GM12878 (cell line): ENCODE measurements at regions not wholly inside any gene's neighbourhood (a gene's known extent, or its start where the extent isn't known, plus 50 kb on each side); places are given as distances from the start of the nearest gene placed in this dataset.

Experiments used
- CBX5 ChIP-seq: sonication (generic); IDR thresholded peaks from 2 replicates; pipeline ENCODE4 v1.6.1; 2016; ENCODE audit warnings: low read depth, moderate library complexity, mild to moderate bottlenecking, inconsistent platforms
- CREM ChIP-seq: IDR thresholded peaks from 2 replicates; pipeline ENCODE4 v1.6.1; 2014; ENCODE audit warnings: antibody characterized with exemption, low read depth
- CTCF ChIP-seq, 3 experiments: IDR thresholded peaks in 2 of 3; conservative IDR thresholded peaks in 1 of 3; 2 replicates each; pipeline ENCODE4 v1.5.1; 2011; ENCODE audit warnings: low read depth in 3 of 3, low read length in 3 of 3, mild to moderate bottlenecking in 3 of 3, control low read depth in 2 of 3, moderate library complexity in 2 of 3, inconsistent platforms in 1 of 3, mixed read lengths in 1 of 3; ENCODE audit not compliant: control insufficient read depth in 2 of 3, insufficient read depth in 1 of 3; ENCODE audit errors: extremely low read depth in 1 of 3
- EZH2 ChIP-seq: IDR thresholded peaks from 2 replicates; pipeline ENCODE4 v1.6.1; 2012; ENCODE audit warnings: low read depth, mild to moderate bottlenecking, control low read depth, inconsistent platforms, low read length, borderline replicate concordance; ENCODE audit not compliant: control insufficient read depth
- GABPA ChIP-seq: IDR thresholded peaks from 2 replicates; pipeline ENCODE4 v1.6.1; 2014; ENCODE audit warnings: antibody characterized with exemption, low read depth, mild to moderate bottlenecking, inconsistent platforms
- IRF4 ChIP-seq: IDR thresholded peaks from 2 replicates; pipeline ENCODE4 v1.6.1; 2011; ENCODE audit warnings: low read depth, low read length
- JUND ChIP-seq: IDR thresholded peaks from 2 replicates; pipeline ENCODE4 v1.6.1; 2012; ENCODE audit warnings: low read depth, mild to moderate bottlenecking, low read length, improper control_type of control experiment, moderate library complexity
- POLR2A ChIP-seq: IDR thresholded peaks from 2 replicates; pipeline ENCODE4 v1.6.1; 2011; ENCODE audit warnings: low read depth, mild to moderate bottlenecking, low read length
- REST ChIP-seq: IDR thresholded peaks from 2 replicates; pipeline ENCODE4 v1.6.1; 2012; ENCODE audit warnings: mild to moderate bottlenecking, low read depth, low read length
- SUZ12 ChIP-seq: fragments of 200-600 bp; sonication (generic); IDR thresholded peaks from one replicate; pipeline ENCODE4 v1.6.1; 2018; ENCODE audit warnings: antibody characterized with exemption, mild to moderate bottlenecking; ENCODE audit not compliant: unreplicated experiment
- TCF3 ChIP-seq: IDR thresholded peaks from 2 replicates; pipeline ENCODE4 v1.6.1; 2012; ENCODE audit warnings: low read depth, mild to moderate bottlenecking, low read length, borderline replicate concordance; ENCODE audit not compliant: insufficient read depth
- ZBTB11 ChIP-seq: fragments of 450-650 bp; formaldehyde crosslinking; IDR thresholded peaks from 2 replicates; pipeline ENCODE4 v1.5.0; 2022; ENCODE audit warnings: mild to moderate bottlenecking, missing genetic modification characterization
- ZNF24 ChIP-seq: fragments of 450-650 bp; IDR thresholded peaks from 2 replicates; pipeline ENCODE4 v1.6.1; 2017; ENCODE audit warnings: antibody characterized with exemption, mild to moderate bottlenecking
- TF ChIP-seq, protein P1 (sequence below): fragments of 450-650 bp; formaldehyde crosslinking; IDR thresholded peaks from 2 replicates; pipeline ENCODE4 v1.4.0; 2022; ENCODE audit warnings: mild to moderate bottlenecking, moderate library complexity

DNA sequence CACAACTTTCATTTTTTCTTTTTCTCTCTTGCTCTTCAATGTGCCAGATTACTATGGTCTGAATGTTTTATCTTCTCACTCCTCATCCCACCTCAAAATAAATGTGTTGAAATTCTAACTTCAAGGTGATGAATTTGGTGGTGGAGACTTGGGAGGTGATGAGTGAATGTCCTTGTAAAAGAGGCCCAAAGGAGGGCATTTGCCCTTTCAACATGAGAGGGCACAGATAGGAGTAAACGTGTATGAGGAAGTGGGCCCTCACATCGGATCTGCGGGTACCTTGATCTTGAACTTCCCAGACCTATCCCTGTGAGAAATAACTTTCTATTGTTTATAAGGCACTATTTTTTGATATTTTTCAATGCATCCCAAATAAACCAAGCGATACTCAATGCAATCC, 412.3 kb upstream of the ADGRL2 start:
- TF ChIP-seq POLR2A, result no peak
- no peak for TF ChIP-seq CTCF (IDR thresholded peaks at IDR 0.05 in 2 of 3, conservative IDR thresholded peaks at IDR 0.05 in 1 of 3; ENCODE audit: control insufficient read depth in 2 of 3, extremely low read depth in 1 of 3, insufficient read depth in 1 of 3, low read depth in 3 of 3, low read length in 3 of 3)
- no peak for TF ChIP-seq ZNF24
- no peak for TF ChIP-seq CBX5
- no peak for TF ChIP-seq IRF4
- TF ChIP-seq TCF3, result no peak
- no peak for TF ChIP-seq EZH2
- no peak for TF ChIP-seq ZBTB11
- no peak for TF ChIP-seq GABPA
- no peak for TF ChIP-seq SUZ12
- TF ChIP-seq REST, result no peak
- TF ChIP-seq, protein P1, sequence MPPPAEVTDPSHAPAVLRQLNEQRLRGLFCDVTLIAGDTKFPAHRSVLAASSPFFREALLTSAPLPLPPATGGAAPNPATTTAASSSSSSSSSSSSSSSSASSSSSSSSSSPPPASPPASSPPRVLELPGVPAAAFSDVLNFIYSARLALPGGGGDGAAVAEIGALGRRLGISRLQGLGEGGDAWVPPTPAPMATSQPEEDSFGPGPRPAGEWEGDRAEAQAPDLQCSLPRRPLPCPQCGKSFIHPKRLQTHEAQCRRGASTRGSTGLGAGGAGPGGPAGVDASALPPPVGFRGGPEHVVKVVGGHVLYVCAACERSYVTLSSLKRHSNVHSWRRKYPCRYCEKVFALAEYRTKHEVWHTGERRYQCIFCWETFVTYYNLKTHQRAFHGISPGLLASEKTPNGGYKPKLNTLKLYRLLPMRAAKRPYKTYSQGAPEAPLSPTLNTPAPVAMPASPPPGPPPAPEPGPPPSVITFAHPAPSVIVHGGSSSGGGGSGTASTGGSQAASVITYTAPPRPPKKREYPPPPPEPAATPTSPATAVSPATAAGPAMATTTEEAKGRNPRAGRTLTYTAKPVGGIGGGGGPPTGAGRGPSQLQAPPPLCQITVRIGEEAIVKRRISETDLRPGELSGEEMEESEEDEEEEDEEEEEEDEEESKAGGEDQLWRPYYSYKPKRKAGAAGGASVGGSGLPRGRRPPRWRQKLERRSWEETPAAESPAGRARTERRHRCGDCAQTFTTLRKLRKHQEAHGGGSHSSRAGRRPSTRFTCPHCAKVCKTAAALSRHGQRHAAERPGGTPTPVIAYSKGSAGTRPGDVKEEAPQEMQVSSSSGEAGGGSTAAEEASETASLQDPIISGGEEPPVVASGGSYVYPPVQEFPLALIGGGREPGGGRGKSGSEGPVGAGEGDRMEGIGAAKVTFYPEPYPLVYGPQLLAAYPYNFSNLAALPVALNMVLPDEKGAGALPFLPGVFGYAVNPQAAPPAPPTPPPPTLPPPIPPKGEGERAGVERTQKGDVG (CRISPR knock-in tag), result no peak
- no peak for TF ChIP-seq CREM
- no peak for TF ChIP-seq JUND
